ENCODE measurements at regions not wholly inside any gene's neighbourhood (a gene's known extent, or its start where the extent isn't known, plus 50 kb on each side); places are given as distances from the start of the nearest gene placed in this dataset.
"Not testable (repeated sequence)": the region's sequence is repeated elsewhere in the genome, so short reads cannot be mapped to it uniquely, and the experiment has no call there.

GRCh38 chr6:16825784-16826183 lies 64.5 kb upstream of the ATXN1 start:
- H3K27ac ChIP-seq: no peak overlapping the region
- no peak for TF ChIP-seq CTCF (conservative IDR thresholded peaks at IDR 0.05)

DNA sequence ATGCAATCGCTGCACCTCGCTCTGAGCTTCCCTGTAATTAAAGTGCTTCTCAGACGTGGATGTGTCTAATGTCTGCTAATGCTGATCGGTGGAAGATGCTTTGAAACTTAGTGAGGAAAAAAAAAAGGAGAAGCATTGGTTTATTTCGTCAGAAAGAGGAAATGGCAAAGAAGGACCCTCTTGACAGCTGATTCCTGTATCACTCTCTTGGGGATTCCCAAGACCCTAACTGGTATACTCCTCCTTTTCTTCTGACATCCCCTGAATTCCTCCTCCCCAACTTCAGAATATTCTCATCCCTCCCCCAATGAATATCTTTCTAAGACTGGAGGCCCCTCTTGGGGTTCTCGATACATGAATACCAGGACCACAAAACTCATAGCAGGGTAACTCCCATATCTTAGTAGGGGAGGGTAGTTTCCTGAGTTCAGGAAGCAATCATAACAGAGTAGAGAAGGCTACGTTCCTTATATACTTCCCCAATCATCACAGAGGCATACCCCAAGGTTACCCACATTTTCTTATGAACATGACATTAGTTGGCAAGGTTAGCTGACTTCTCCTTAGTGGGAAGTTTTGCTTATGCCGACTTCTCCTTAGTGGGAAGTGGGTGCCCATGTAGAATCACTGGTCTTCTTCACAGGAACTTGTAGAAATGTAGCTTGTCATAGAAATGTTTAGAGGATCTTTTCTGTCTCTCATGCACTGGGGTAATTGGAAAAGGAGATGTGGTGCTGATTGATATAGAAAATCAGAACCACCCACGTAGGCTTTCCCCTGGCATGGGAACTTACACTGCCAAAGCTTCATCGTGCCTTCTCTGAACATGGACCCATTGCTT lies 63.8 kb upstream of the ATXN1 start:
- no peak overlapping the region for H3K27ac ChIP-seq
- TF ChIP-seq CTCF (conservative IDR thresholded peaks at IDR 0.05): no peak

DNA sequence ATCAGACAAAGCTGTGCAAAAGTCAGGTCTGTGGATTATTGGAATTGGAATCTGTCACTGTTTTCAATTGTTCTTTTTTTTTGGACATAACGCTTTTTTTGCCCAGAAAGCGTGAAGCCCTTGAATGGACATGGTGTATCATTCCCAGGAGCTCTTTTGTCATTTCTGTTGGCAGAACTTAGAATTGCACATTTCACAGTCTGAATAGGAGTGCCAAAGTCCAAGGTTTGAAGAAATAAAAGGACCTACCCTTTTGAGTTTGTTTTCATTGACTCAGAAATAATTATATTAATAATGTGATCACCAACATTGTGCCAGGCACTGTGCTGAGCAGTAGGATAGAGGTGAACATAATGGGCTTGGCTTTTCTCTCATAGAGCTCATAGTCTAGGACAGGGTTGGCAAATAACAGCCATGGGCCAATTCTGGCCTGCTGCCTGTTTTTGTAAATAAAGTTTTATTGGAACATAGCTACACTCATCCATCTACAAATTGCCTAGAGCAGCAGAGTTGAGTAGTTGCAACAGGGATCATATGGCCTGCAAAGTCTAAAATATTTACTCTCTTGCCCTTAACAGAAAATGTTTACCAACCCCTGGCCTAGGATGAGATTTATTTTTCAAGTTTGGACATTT lies 62.6 kb upstream of the ATXN1 start:
- no peak for TF ChIP-seq CTCF (conservative IDR thresholded peaks at IDR 0.05)

DNA sequence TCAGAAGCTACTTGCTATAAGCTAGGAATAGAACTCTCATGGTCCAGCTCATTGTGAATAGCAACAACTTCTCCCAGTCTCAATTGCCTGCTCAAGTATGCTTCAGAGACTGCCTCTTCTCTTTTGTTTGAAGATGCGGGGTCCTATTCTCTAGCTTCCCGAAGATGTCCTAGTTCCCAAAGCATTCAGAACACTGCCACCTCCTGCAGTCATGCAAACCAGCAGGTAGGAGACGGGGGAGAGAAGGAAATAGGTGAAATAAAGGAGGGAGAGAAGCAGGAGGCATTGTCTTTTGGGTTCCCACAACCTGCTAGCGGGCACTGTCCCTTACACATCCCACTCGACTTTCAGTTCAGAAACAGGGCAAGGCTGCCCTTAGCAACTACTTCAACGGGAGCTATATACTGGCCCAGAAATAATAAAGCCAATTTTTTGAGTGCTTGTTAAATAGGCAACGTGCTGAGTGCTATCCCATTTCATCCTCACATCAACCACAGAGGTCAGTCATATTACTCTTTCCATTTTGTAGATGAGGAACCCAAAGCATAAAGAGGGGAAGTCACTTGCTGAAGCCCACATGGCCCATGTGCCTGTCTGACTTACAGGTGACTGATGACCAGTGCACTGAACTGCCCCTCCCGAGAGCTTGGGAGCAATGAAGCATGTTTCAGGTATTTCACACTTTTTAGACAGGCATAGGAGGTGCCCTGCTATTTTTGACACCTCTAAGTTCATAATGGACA lies 61.9 kb upstream of the ATXN1 start:
- H3K27ac ChIP-seq: peak overlapping the region; percentile 32
- TF ChIP-seq CTCF (conservative IDR thresholded peaks at IDR 0.05): no peak

More for the DNA sequence above, 62.6 kb upstream of the ATXN1 start:
- no peak overlapping the region for H3K27ac ChIP-seq

DNA sequence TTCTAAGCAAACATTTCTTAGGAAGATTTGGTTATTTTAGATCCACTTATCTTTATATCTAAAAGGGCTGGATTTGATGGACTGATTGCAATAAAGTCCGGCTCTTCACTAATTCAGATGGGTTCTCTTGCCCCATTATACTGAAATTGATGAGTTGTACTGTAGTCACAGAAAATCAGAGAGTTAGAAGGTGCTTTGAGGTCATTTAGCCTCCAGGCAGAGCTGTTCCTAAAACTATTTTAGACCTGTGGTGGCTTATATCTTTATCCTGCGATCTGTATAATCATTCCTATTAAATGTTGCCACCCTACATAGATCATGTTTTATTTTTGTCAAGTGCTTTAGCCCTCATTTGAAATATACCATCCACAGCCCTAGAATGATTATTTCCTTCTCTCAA lies 61.3 kb upstream of the ATXN1 start:
- no peak for TF ChIP-seq CTCF (conservative IDR thresholded peaks at IDR 0.05)
- H3K27ac ChIP-seq: peak overlapping the region; percentile 32

- TF ChIP-seq CTCF (conservative IDR thresholded peaks at IDR 0.05): no peak
- peak overlapping the region; percentile 32 for H3K27ac ChIP-seq
Observed at GRCh38 chr6:16821834-16822264, 60.6 kb upstream of the ATXN1 start.

- H3K27ac ChIP-seq: not testable (repeated sequence)
Observed at GRCh38 chr6:16820262-16820661, 59.0 kb upstream of the ATXN1 start.

Measured in VCaP (cell line).